ES-I3 (cell line): ENCODE measurements at regions not wholly inside any gene's neighbourhood (a gene's known extent, or its start where the extent isn't known, plus 50 kb on each side); places are given as distances from the start of the nearest gene placed in this dataset.

Experiments used
- H3K36me3 ChIP-seq: 2 replicates; pipeline ENCODE4 v1.6.1; 2013; ENCODE audit warnings: mild to moderate bottlenecking, low read length, control low read depth, moderate library complexity; ENCODE audit not compliant: insufficient read depth
- H3K4me1 ChIP-seq: 2 replicates; pipeline ENCODE4 v1.6.1; 2013; ENCODE audit warnings: mild to moderate bottlenecking, control low read depth, low read length; ENCODE audit not compliant: insufficient read depth
- H3K9ac ChIP-seq: 2 replicates; pipeline ENCODE4 v1.6.1; 2013; ENCODE audit warnings: low read depth, mild to moderate bottlenecking, low read length, moderate library complexity
- H3K9me3 ChIP-seq: 2 replicates; pipeline ENCODE4 v1.6.1; 2013; ENCODE audit warnings: mild to moderate bottlenecking, low read length, moderate library complexity; ENCODE audit not compliant: control insufficient read depth, insufficient read depth

- Histone ChIP-seq H3K9ac (no peak overlapping the region), H3K36me3 (no peaks in the 10 kb centered on the region), H3K9me3 (no peaks in the 10 kb centered on the region), H3K4me1 (no peaks in the 10 kb centered on the region)
Observed at GRCh38 chr2:67631483-67631882, 234.3 kb downstream of the ETAA1 start.

GRCh38 chr2:67633212-67633856 is 236.2 kb downstream of the ETAA1 start:
- no peak overlapping the region for H3K9ac ChIP-seq
- no peaks in the 10 kb centered on the region for H3K4me1 ChIP-seq
- no peaks in the 10 kb centered on the region for H3K9me3 ChIP-seq
- H3K36me3 ChIP-seq = no peaks in the 10 kb centered on the region

GRCh38 chr2:67638146-67638545 is 241.0 kb downstream of the ETAA1 start:
- Histone ChIP-seq H3K36me3 (no peaks in the 10 kb centered on the region), H3K9ac (no peak overlapping the region), H3K4me1 (no peaks in the 10 kb centered on the region), H3K9me3 (no peaks in the 10 kb centered on the region)

- H3K9ac ChIP-seq = no peak overlapping the region
- no peaks in the 10 kb centered on the region for H3K36me3 ChIP-seq
- H3K4me1 ChIP-seq = no peaks in the 10 kb centered on the region
- no peaks in the 10 kb centered on the region; the same call in 1 of the 2 replicates for H3K9me3 ChIP-seq
Observed at GRCh38 chr2:67641312-67642045, 244.3 kb downstream of the ETAA1 start.

- H3K4me1 ChIP-seq = no peaks in the 10 kb centered on the region
Observed at GRCh38 chr2:67642046-67642382, 244.9 kb downstream of the ETAA1 start.

GRCh38 chr2:67642961-67643360 is 245.8 kb downstream of the ETAA1 start:
- H3K9ac ChIP-seq = no peak overlapping the region
- no peaks in the 10 kb centered on the region for H3K4me1 ChIP-seq
- peaks cover 4% of the 10 kb centered on the region; the same call in 1 of the 2 replicates for H3K9me3 ChIP-seq
- no peaks in the 10 kb centered on the region; the same call in 1 of the 2 replicates for H3K36me3 ChIP-seq

More at GRCh38 chr2:67642046-67642382, 244.9 kb downstream of the ETAA1 start:
- H3K36me3 ChIP-seq = no peaks in the 10 kb centered on the region
- H3K9ac ChIP-seq = no peak overlapping the region
- H3K9me3 ChIP-seq = peaks cover 4% of the 10 kb centered on the region; the same call in 1 of the 2 replicates

- no peak overlapping the region for H3K9ac ChIP-seq
- H3K36me3 ChIP-seq = no peaks in the 10 kb centered on the region; the same call in 1 of the 2 replicates
- no peaks in the 10 kb centered on the region for H3K4me1 ChIP-seq
- H3K9me3 ChIP-seq = peaks cover 4% of the 10 kb centered on the region; the same call in 1 of the 2 replicates
Observed at GRCh38 chr2:67645280-67646138, 248.4 kb downstream of the ETAA1 start.

- Histone ChIP-seq H3K36me3 (no peaks in the 10 kb centered on the region; the same call in 1 of the 2 replicates), H3K4me1 (no peaks in the 10 kb centered on the region; the same call in 1 of the 2 replicates), H3K9me3 (peaks cover 4% of the 10 kb centered on the region; the same call in 1 of the 2 replicates), H3K9ac (no peak overlapping the region)
Observed at GRCh38 chr2:67646714-67647333, 249.7 kb downstream of the ETAA1 start.

- Histone ChIP-seq H3K36me3 (no peaks in the 10 kb centered on the region; the same call in 1 of the 2 replicates), H3K9ac (no peak overlapping the region), H3K9me3 (peaks cover 4% of the 10 kb centered on the region; the same call in 1 of the 2 replicates), H3K4me1 (no peaks in the 10 kb centered on the region; the same call in 1 of the 2 replicates)
Observed at GRCh38 chr2:67649331-67650261, 252.5 kb downstream of the ETAA1 start.

GRCh38 chr2:67650291-67651133 is 253.4 kb downstream of the ETAA1 start:
- H3K9ac ChIP-seq = no peak overlapping the region
- peaks cover 4% of the 10 kb centered on the region; the same call in 1 of the 2 replicates for H3K9me3 ChIP-seq
- H3K4me1 ChIP-seq = no peaks in the 10 kb centered on the region; the same call in 1 of the 2 replicates
- no peaks in the 10 kb centered on the region; the same call in 1 of the 2 replicates for H3K36me3 ChIP-seq

GRCh38 chr2:67651565-67651964 is 254.4 kb downstream of the ETAA1 start:
- Histone ChIP-seq H3K9me3 (peaks cover 4% of the 10 kb centered on the region; the same call in 1 of the 2 replicates), H3K9ac (no peak overlapping the region), H3K4me1 (no peaks in the 10 kb centered on the region; the same call in 1 of the 2 replicates), H3K36me3 (no peaks in the 10 kb centered on the region; the same call in 1 of the 2 replicates)

- Histone ChIP-seq H3K4me1 (no peaks in the 10 kb centered on the region; the same call in 1 of the 2 replicates), H3K9ac (no peak overlapping the region), H3K9me3 (no peaks in the 10 kb centered on the region; the same call in 1 of the 2 replicates), H3K36me3 (no peaks in the 10 kb centered on the region)
Observed at GRCh38 chr2:67652679-67653078, 255.5 kb downstream of the ETAA1 start.
